ENCODE measurements at regions not wholly inside any gene's neighbourhood (a gene's known extent, or its start where the extent isn't known, plus 50 kb on each side); places are given as distances from the start of the nearest gene placed in this dataset.

GRCh38 chr1:185594786-185595410, 139.3 kb upstream of the HMCN1 start:
- Mint-ChIP-seq H3K27ac (no peak overlapping the region), H3K4me3 (no peak overlapping the region), H3K9me3 (no peaks in the 10 kb centered on the region), H3K27me3 (no peaks in the 10 kb centered on the region), H3K4me1 (peaks cover 38% of the 10 kb centered on the region), H3K36me3 (ENCODE audit: low read depth) (no peaks in the 10 kb centered on the region)
- DNase-seq (no peak), ATAC-seq (ENCODE audit: low read depth) (no peak)
- ChIA-PET POLR2A (interaction anchor here (1.2 to 3.0 kb wide), 4 partner anchors 13 to 278 kb away, joined by 3 to 33 read pairs (median 9); partner anchors contain the start of gene IVNS1ABP), CTCF (interaction anchor here (1.2 to 4.4 kb wide), 12 partner anchors 13 to 425 kb away, joined by 3 to 42 read pairs (median 8); no protein-coding TSS in a partner anchor)
- intact Hi-C loops (cut with micrococcal nuclease) = no loop called here
- TF ChIP-seq CTCF (IDR thresholded peaks at IDR 0.05) = no peak

GRCh38 chr1:185593271-185593670, 140.9 kb upstream of the HMCN1 start:
- no peak overlapping the region for H3K4me3 Mint-ChIP-seq
- DNase-seq (no peak), ATAC-seq (ENCODE audit: low read depth) (no peak)
- H3K9me3 Mint-ChIP-seq = no peaks in the 10 kb centered on the region
- ChIA-PET CTCF (interaction anchor here (0.7 to 4.4 kb wide), 2 partner anchors 77 to 276 kb away, joined by 3 to 42 read pairs; partner anchors contain the start of gene IVNS1ABP), POLR2A (interaction anchor here (0.6 to 1.5 kb wide), 3 partner anchors 15 to 276 kb away, joined by 4 to 13 read pairs (median 8); partner anchors contain the start of gene IVNS1ABP)
- no peaks in the 10 kb centered on the region for H3K27me3 Mint-ChIP-seq
- no peaks in the 10 kb centered on the region for H3K36me3 Mint-ChIP-seq (ENCODE audit: low read depth)
- no peak for TF ChIP-seq CTCF (IDR thresholded peaks at IDR 0.05)
- intact Hi-C loops (cut with micrococcal nuclease) = no loop called here
- peaks cover 30% of the 10 kb centered on the region for H3K4me1 Mint-ChIP-seq
- no peak overlapping the region for H3K27ac Mint-ChIP-seq

GRCh38 chr1:185585770-185586169, 148.4 kb upstream of the HMCN1 start:
- no peaks in the 10 kb centered on the region for H3K27me3 Mint-ChIP-seq
- ChIA-PET CTCF (interaction anchor here (1.2 kb wide), 1 partner anchor 11 kb away, joined by 5 read pairs; no protein-coding TSS in a partner anchor), POLR2A (no interaction called here)
- no peak overlapping the region for H3K27ac Mint-ChIP-seq
- H3K36me3 Mint-ChIP-seq (ENCODE audit: low read depth) = no peaks in the 10 kb centered on the region
- no peak overlapping the region for H3K4me3 Mint-ChIP-seq
- TF ChIP-seq CTCF (IDR thresholded peaks at IDR 0.05) = no peak
- ATAC-seq (ENCODE audit: low read depth) (no peak), DNase-seq (no peak)
- H3K4me1 Mint-ChIP-seq = no peaks in the 10 kb centered on the region
- peaks cover 13% of the 10 kb centered on the region for H3K9me3 Mint-ChIP-seq
- intact Hi-C loops (cut with micrococcal nuclease) = no loop called here

- H3K4me1 Mint-ChIP-seq = no peaks in the 10 kb centered on the region
- intact Hi-C loops (cut with micrococcal nuclease) = no loop called here
- no peak overlapping the region for H3K4me3 Mint-ChIP-seq
- peaks cover 3% of the 10 kb centered on the region for H3K36me3 Mint-ChIP-seq (ENCODE audit: low read depth)
- no peaks in the 10 kb centered on the region for H3K27me3 Mint-ChIP-seq
- ChIA-PET POLR2A (no interaction called here), CTCF (no interaction called here)
- H3K27ac Mint-ChIP-seq = no peak overlapping the region
- DNase-seq (no peak), ATAC-seq (ENCODE audit: low read depth) (no peak)
- TF ChIP-seq CTCF (IDR thresholded peaks at IDR 0.05) = no peak
- peaks cover 34% of the 10 kb centered on the region for H3K9me3 Mint-ChIP-seq
Measured at GRCh38 chr1:185581961-185582725, 152.0 kb upstream of the HMCN1 start.

- ChIA-PET POLR2A (no interaction called here), CTCF (no interaction called here)
- peaks cover 3% of the 10 kb centered on the region for H3K36me3 Mint-ChIP-seq (ENCODE audit: low read depth)
- no peak for TF ChIP-seq CTCF (IDR thresholded peaks at IDR 0.05)
- no peaks in the 10 kb centered on the region for H3K4me1 Mint-ChIP-seq
- H3K27ac Mint-ChIP-seq = no peak overlapping the region
- intact Hi-C loops (cut with micrococcal nuclease) = no loop called here
- no peak for ATAC-seq (ENCODE audit: low read depth)
- no peak for DNase-seq
- H3K4me3 Mint-ChIP-seq = no peak overlapping the region
- H3K9me3 Mint-ChIP-seq = peaks cover 34% of the 10 kb centered on the region
- H3K27me3 Mint-ChIP-seq = no peaks in the 10 kb centered on the region
Measured at GRCh38 chr1:185581020-185581419, 153.2 kb upstream of the HMCN1 start.

Data from activated B cell treated with CpG ODN at 0.5 μM for 24 hours (primary cell).